Nephron (organoid): ENCODE measurements at regions not wholly inside any gene's neighbourhood (a gene's known extent, or its start where the extent isn't known, plus 50 kb on each side); places are given as distances from the start of the nearest gene placed in this dataset.

ENCODE experiments used
- H3K27ac Mint-ChIP-seq, 3 experiments: 2 replicates each; pipeline ENCODE4 v1.8.0; 2020; ENCODE audit warnings: mixed read lengths in 3 of 3, mild to moderate bottlenecking in 2 of 3, moderate library complexity in 1 of 3
- H3K27me3 Mint-ChIP-seq: 2 replicates; pipeline ENCODE4 v1.8.0; 2021; ENCODE audit warnings: low read depth, mild to moderate bottlenecking, moderate library complexity, mixed read lengths
- H3K36me3 Mint-ChIP-seq: 2 replicates; pipeline ENCODE4 v1.8.0; 2020; ENCODE audit warnings: low read depth, mixed read lengths
- H3K4me1 Mint-ChIP-seq: 2 replicates; pipeline ENCODE4 v1.8.0; 2020; ENCODE audit warnings: mixed read lengths
- H3K4me3 Mint-ChIP-seq, 3 experiments: 2 replicates each; pipeline ENCODE4 v1.8.0; 2020; ENCODE audit warnings: mild to moderate bottlenecking in 3 of 3, mixed read lengths in 3 of 3, moderate library complexity in 2 of 3
- H3K9me3 Mint-ChIP-seq: 2 replicates; pipeline ENCODE4 v1.8.0; 2020; ENCODE audit warnings: mixed read lengths
- CTCF ChIP-seq, 3 experiments: fragments of 200-600 bp; sonication (generic); IDR thresholded peaks; one replicate each; pipeline ENCODE4 v1.5.0; 2021; ENCODE audit warnings: antibody characterized with exemption in 3 of 3; ENCODE audit not compliant: unreplicated experiment in 3 of 3

DNA sequence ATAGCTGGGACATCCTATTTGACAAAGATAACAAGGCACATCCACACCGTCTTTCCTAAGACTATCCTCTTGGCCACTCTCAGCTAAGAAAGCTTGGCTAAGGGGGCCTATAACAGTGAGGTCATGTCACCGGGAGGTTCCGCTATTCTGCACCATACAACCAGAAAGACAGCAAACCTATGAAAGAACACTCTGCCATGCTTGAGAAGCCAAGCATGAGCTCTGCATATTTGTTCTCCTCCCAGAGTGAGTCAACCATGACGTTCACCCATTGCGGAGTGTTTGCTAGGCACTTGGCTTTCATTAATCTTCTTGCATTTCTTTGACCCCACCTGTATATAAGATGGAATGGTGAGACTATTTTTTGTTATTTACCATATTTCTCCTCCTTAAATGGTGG lies 141.2 kb downstream of the GMNC start:
- no peaks in the 10 kb centered on the region for H3K9me3 Mint-ChIP-seq
- peaks cover 5% of the 10 kb centered on the region for H3K4me1 Mint-ChIP-seq
- TF ChIP-seq CTCF (IDR thresholded peaks at IDR 0.05; ENCODE audit: unreplicated experiment in 3 of 3) = no peak
- no peak overlapping the region for H3K27ac Mint-ChIP-seq
- H3K27me3 Mint-ChIP-seq = no peaks in the 10 kb centered on the region
- no peaks in the 10 kb centered on the region for H3K36me3 Mint-ChIP-seq
- no peak overlapping the region for H3K4me3 Mint-ChIP-seq

GRCh38 chr3:190718671-190719070 lies 143.8 kb downstream of the GMNC start:
- no peak for TF ChIP-seq CTCF (IDR thresholded peaks at IDR 0.05; ENCODE audit: unreplicated experiment in 3 of 3)
- H3K36me3 Mint-ChIP-seq = no peaks in the 10 kb centered on the region
- peaks cover 5% of the 10 kb centered on the region for H3K4me1 Mint-ChIP-seq
- H3K27ac Mint-ChIP-seq = no peak overlapping the region
- no peak overlapping the region for H3K4me3 Mint-ChIP-seq
- H3K27me3 Mint-ChIP-seq = no peaks in the 10 kb centered on the region
- H3K9me3 Mint-ChIP-seq = no peaks in the 10 kb centered on the region

- TF ChIP-seq CTCF (IDR thresholded peaks at IDR 0.05; ENCODE audit: unreplicated experiment in 3 of 3) = no peak
- peaks cover 5% of the 10 kb centered on the region for H3K4me1 Mint-ChIP-seq
- no peaks in the 10 kb centered on the region for H3K27me3 Mint-ChIP-seq
- no peaks in the 10 kb centered on the region for H3K9me3 Mint-ChIP-seq
- no peaks in the 10 kb centered on the region for H3K36me3 Mint-ChIP-seq
- H3K4me3 Mint-ChIP-seq = no peak overlapping the region
- no peak overlapping the region for H3K27ac Mint-ChIP-seq
Measured at GRCh38 chr3:190718097-190718496, 144.4 kb downstream of the GMNC start.

DNA sequence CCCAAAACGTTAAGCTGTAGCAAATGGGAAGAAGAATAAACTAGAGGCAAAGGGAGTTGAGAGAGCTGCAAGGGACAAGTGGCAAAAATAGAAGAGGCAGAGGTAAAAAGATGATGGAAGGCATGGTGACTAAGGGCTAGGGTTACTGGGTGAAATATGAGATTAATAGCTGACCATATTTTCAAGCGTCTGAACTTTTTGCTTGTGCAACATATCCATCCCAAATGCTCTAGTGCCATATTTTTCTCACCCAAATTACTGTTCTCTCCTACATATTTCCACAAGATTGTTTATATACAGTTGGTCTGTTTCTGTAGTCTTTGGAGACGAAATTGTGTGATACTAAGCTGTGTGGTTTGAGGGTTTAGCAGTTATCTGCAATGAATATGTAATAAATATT lies 145.5 kb downstream of the GMNC start:
- Mint-ChIP-seq H3K4me3 (no peak overlapping the region), H3K27me3 (no peaks in the 10 kb centered on the region), H3K27ac (peak overlapping the region in 1 of 3 experiments; percentile 24), H3K4me1 (peaks cover 5% of the 10 kb centered on the region), H3K36me3 (no peaks in the 10 kb centered on the region), H3K9me3 (no peaks in the 10 kb centered on the region)
- TF ChIP-seq CTCF (IDR thresholded peaks at IDR 0.05; ENCODE audit: unreplicated experiment in 3 of 3) = no peak

DNA sequence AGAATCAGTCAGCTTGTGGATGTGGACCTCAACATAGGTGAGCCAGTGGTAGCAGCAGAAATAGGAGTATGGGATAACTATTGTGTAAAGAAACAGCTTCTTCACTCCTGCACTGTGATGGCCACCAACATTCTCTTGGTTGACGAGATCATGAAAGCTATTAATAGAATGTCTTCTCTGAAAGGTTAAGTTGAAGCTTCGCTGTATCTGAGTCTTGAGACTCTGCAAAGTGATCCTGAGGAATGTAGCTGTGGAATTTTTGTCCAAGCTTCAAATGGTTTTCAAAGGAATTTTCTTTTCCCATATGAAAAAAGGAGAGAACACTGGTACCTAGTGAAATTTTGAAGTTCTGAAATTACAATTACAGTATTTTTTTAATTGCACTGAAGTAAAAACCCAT lies 146.3 kb downstream of the GMNC start:
- Mint-ChIP-seq H3K9me3 (no peaks in the 10 kb centered on the region), H3K4me1 (peaks cover 5% of the 10 kb centered on the region), H3K27ac (no peak overlapping the region), H3K4me3 (no peak overlapping the region), H3K36me3 (no peaks in the 10 kb centered on the region), H3K27me3 (no peaks in the 10 kb centered on the region)
- TF ChIP-seq CTCF (IDR thresholded peaks at IDR 0.05; ENCODE audit: unreplicated experiment in 3 of 3) = no peak

DNA sequence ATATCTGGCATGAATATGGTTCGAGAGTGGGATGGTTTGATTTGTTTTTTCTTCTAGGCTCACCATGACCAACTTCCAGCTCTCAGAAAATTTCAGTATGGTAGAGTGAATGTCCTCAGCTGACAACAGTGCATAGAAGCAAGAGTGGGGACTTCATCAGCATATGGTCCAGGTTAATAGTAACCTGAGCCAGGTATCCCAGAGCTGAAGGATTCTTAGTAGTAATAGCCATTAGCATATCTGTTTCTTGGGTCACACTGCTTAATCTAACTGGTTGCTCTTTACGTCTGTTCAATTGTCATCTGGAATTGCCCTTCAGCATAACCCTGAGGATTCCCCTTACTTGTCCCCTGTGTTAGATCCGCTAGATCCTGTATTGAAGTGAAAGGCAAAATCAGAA lies 151.8 kb downstream of the GMNC start:
- no peaks in the 10 kb centered on the region for H3K27me3 Mint-ChIP-seq
- no peaks in the 10 kb centered on the region for H3K9me3 Mint-ChIP-seq
- TF ChIP-seq CTCF (IDR thresholded peaks at IDR 0.05; ENCODE audit: unreplicated experiment in 3 of 3) = no peak
- H3K36me3 Mint-ChIP-seq = no peaks in the 10 kb centered on the region
- no peak overlapping the region for H3K4me3 Mint-ChIP-seq
- no peak overlapping the region for H3K27ac Mint-ChIP-seq
- H3K4me1 Mint-ChIP-seq = peaks cover 18% of the 10 kb centered on the region
